ENCODE measurements at regions not wholly inside any gene's neighbourhood (a gene's known extent, or its start where the extent isn't known, plus 50 kb on each side); places are given as distances from the start of the nearest gene placed in this dataset.

GRCh38 chr9:91025856-91026255 lies 224.2 kb downstream of the SYK start:
- TF ChIP-seq PPARA (CRISPR knock-in tag; IDR thresholded peaks at IDR 0.05; ENCODE audit: borderline replicate concordance) (no peak), PATZ1 (CRISPR knock-in tag; IDR thresholded peaks at IDR 0.05; ENCODE audit: borderline replicate concordance) (no peak), SNAI2 (CRISPR knock-in tag; IDR thresholded peaks at IDR 0.05) (no peak), ARNTL (CRISPR knock-in tag; IDR thresholded peaks at IDR 0.05; ENCODE audit: borderline replicate concordance, low read depth) (no peak), ZC3H10 (CRISPR knock-in tag; IDR thresholded peaks at IDR 0.05) (no peak), CSRNP3 (CRISPR knock-in tag; IDR thresholded peaks at IDR 0.05) (no peak), BACH2 (CRISPR knock-in tag; IDR thresholded peaks at IDR 0.05; ENCODE audit: borderline replicate concordance) (no peak), ISL1 (CRISPR knock-in tag; IDR thresholded peaks at IDR 0.05) (no peak), RARB (CRISPR knock-in tag; IDR thresholded peaks at IDR 0.05) (no peak), CREB5 (CRISPR knock-in tag; IDR thresholded peaks at IDR 0.05; ENCODE audit: low read depth) (no peak)
